Activated CD8-positive, alpha-beta T cell treated with anti-CD3 and anti-CD28 coated beads for 36 hours (primary cell): ENCODE measurements at regions not wholly inside any gene's neighbourhood (a gene's known extent, or its start where the extent isn't known, plus 50 kb on each side); places are given as distances from the start of the nearest gene placed in this dataset.

Experiments used
- ATAC-seq: fragments of 200-7000 bp; cut with Tn5 transposase; one replicate; pipeline ENCODE4 v1.10.0; 2021; ENCODE audit warnings: mild to moderate bottlenecking, moderate library complexity
- CTCF ChIA-PET: fragments of 350-600 bp; sonication (Branson Sonifier 250); formaldehyde crosslinking; loops from one replicate; lab custom pipeline; 2021; ENCODE audit warnings: antibody characterized with exemption; lab: Charles Lee
- POLR2A ChIA-PET: fragments of 350-600 bp; sonication (Branson Sonifier 250); formaldehyde crosslinking; loops from one replicate; lab custom pipeline; 2021; ENCODE audit warnings: antibody characterized with exemption; lab: Charles Lee
- DNase-seq: peaks from one replicate; pipeline ENCODE4 v3.0.0-alpha.2; 2020
- H3K27ac Mint-ChIP-seq: one replicate; pipeline ENCODE4 v1.8.0; 2021; ENCODE audit warnings: mild to moderate bottlenecking, mixed read lengths
- H3K27me3 Mint-ChIP-seq: one replicate; pipeline ENCODE4 v1.8.0; 2021; ENCODE audit warnings: mixed read lengths
- H3K36me3 Mint-ChIP-seq: one replicate; pipeline ENCODE4 v1.8.0; 2021; ENCODE audit warnings: low read depth, mixed read lengths
- H3K4me1 Mint-ChIP-seq: one replicate; pipeline ENCODE4 v1.8.0; 2021; ENCODE audit warnings: low read depth, mixed read lengths
- H3K4me3 Mint-ChIP-seq: one replicate; pipeline ENCODE4 v1.8.0; 2021; ENCODE audit warnings: mild to moderate bottlenecking, moderate library complexity, mixed read lengths
- H3K9me3 Mint-ChIP-seq: one replicate; pipeline ENCODE4 v1.8.0; 2021; ENCODE audit warnings: mixed read lengths
- CTCF ChIP-seq: fragments of 200-600 bp; IDR thresholded peaks from one replicate; pipeline ENCODE4 v1.8.0; 2022; ENCODE audit warnings: antibody characterized with exemption, mild to moderate bottlenecking
- intact Hi-C: fragments of 100-400 bp; cut with micrococcal nuclease; formaldehyde crosslinking; loops from one replicate; pipeline ENCODE4 v1.10.0; 2022

DNA sequence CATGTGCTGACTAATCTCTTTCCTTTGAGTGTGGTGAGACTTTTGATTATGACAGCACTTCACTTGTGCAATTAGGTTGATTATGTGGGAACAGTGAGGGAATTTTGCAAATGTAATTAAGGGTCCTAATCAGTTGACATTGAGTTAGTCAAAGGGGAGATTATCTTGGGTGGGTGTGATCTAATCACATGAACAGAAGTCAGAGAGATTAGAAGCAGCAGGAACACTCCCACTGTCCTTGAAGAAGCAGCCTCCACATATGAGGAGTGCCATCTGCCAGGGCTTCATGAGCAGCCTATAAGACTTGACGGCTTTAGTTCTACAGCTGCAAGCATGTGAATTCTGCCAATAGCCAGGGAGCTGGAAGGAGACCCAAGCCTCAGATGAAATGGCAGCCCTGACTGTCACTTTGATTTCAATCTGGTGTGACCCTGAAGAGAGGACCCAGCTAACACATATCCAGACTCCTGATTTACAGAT is 89.4 kb upstream of the APCDD1 start:
- Mint-ChIP-seq H3K4me1 (no peaks in the 10 kb centered on the region), H3K4me3 (no peak overlapping the region), H3K36me3 (no peaks in the 10 kb centered on the region), H3K27ac (no peak overlapping the region), H3K27me3 (peaks cover 1% of the 10 kb centered on the region), H3K9me3 (peaks cover 3% of the 10 kb centered on the region)
- POLR2A ChIA-PET, result no interaction called here
- ATAC-seq (no peak), DNase-seq (no peak)
- CTCF ChIA-PET, result no interaction called here
- intact Hi-C loops, result no loop called here
- TF ChIP-seq CTCF, result no peak

- H3K36me3 Mint-ChIP-seq, result no peaks in the 10 kb centered on the region
- intact Hi-C loops, result no loop called here
- CTCF ChIA-PET, result no interaction called here
- no peak for TF ChIP-seq CTCF
- no peaks in the 10 kb centered on the region for H3K4me1 Mint-ChIP-seq
- H3K9me3 Mint-ChIP-seq, result peaks cover 3% of the 10 kb centered on the region
- ATAC-seq (no peak), DNase-seq (no peak)
- H3K4me3 Mint-ChIP-seq, result no peak overlapping the region
- POLR2A ChIA-PET, result no interaction called here
- H3K27ac Mint-ChIP-seq, result no peak overlapping the region
- H3K27me3 Mint-ChIP-seq, result peaks cover 1% of the 10 kb centered on the region
Measured at GRCh38 chr18:10365901-10366300, 88.5 kb upstream of the APCDD1 start.

DNA sequence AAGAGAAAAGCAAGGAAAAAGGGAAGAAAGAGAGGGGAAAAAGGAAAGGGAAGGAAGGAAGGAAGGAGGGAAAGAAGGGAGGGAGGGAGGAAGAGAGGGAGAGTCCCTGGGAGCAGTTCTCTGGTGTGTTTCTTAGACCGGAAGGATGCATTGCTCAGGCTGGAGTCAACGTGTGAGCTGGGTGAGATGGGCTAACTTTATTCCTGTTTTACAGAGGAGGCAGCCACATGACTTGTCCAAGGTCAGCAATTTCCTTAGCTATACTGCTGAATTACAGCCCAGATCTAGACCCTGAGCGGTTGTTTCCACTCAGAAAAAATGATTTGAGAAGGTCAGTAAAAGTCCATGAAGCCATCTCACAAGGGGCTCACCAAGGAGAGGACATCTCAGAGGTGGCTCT is 86.6 kb upstream of the APCDD1 start:
- Mint-ChIP-seq H3K4me1 (no peaks in the 10 kb centered on the region), H3K27me3 (peaks cover 1% of the 10 kb centered on the region), H3K36me3 (no peaks in the 10 kb centered on the region), H3K4me3 (no peak overlapping the region), H3K9me3 (peaks cover 3% of the 10 kb centered on the region), H3K27ac (no peak overlapping the region)
- ChIA-PET CTCF (no interaction called here), POLR2A (interaction anchor here (0.6 kb wide), 1 partner anchor 215 kb away, joined by 3 read pairs; no protein-coding TSS in a partner anchor)
- no peak for TF ChIP-seq CTCF
- DNase-seq (no peak), ATAC-seq (no peak)
- intact Hi-C loops, result no loop called here

- H3K4me3 Mint-ChIP-seq, result no peak overlapping the region
- ChIA-PET CTCF (interaction anchor here (0.9 kb wide), 1 partner anchor 19 kb away, joined by 3 read pairs; no protein-coding TSS in a partner anchor), POLR2A (no interaction called here)
- H3K27me3 Mint-ChIP-seq, result peaks cover 1% of the 10 kb centered on the region
- ATAC-seq (no peak), DNase-seq (no peak)
- no peak for TF ChIP-seq CTCF
- H3K9me3 Mint-ChIP-seq, result no peaks in the 10 kb centered on the region
- intact Hi-C loops, result no loop called here
- no peaks in the 10 kb centered on the region for H3K4me1 Mint-ChIP-seq
- H3K36me3 Mint-ChIP-seq, result no peaks in the 10 kb centered on the region
- no peak overlapping the region for H3K27ac Mint-ChIP-seq
Measured at GRCh38 chr18:10368456-10369453, 85.7 kb upstream of the APCDD1 start.

DNA sequence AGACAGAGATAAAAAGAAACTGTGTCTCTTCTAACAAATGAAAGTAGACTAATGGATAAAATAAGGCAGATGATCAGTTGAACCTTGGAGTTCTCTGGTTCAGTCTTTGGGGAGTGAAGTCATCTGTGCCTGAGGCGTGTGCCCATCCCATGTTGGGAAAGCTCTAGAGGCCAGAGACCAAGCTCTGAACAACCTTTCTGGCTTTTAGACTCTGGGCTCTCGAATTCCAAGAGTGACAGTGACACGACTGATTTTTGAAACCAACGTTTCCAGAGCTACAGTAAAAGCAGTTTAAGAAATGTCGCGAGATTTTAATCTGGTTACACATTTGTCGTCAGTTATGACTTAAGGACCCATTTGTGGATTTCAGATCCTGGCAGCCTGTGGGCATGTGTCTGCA is 83.7 kb upstream of the APCDD1 start:
- intact Hi-C loops, result no loop called here
- DNase-seq, result no peak
- Mint-ChIP-seq H3K27me3 (peaks cover 1% of the 10 kb centered on the region), H3K9me3 (no peaks in the 10 kb centered on the region), H3K27ac (no peak overlapping the region), H3K4me3 (no peak overlapping the region), H3K4me1 (no peaks in the 10 kb centered on the region), H3K36me3 (no peaks in the 10 kb centered on the region)
- ATAC-seq, result no peak
- ChIA-PET POLR2A (no interaction called here), CTCF (interaction anchor here (1.2 kb wide), 1 partner anchor 21 kb away, joined by 3 read pairs; no protein-coding TSS in a partner anchor)
- TF ChIP-seq CTCF, result no peak
